ENCODE measurements at regions not wholly inside any gene's neighbourhood (a gene's known extent, or its start where the extent isn't known, plus 50 kb on each side); places are given as distances from the start of the nearest gene placed in this dataset.

GRCh38 chr15:99906311-99906710 is 173.1 kb upstream of the LYSMD4 start:
- no peak for TF ChIP-seq ZNF140 (CRISPR knock-in tag; IDR thresholded peaks at IDR 0.05)
- no peak for TF ChIP-seq PRDM10 (IDR thresholded peaks at IDR 0.05; ENCODE audit: partially characterized antibody)
- Histone ChIP-seq H3K79me2 (ENCODE audit: control insufficient read depth, insufficient read depth, low read length) (no peaks in the 10 kb centered on the region), H3K9ac (ENCODE audit: insufficient read depth in 1 of 2, low read depth in 2 of 2, low read length in 2 of 2) (no peak overlapping the region), H3K4me2 (ENCODE audit: insufficient read depth, low read length) (no peak overlapping the region), H3K36me3 (ENCODE audit: control insufficient read depth, insufficient read depth, low read length) (no peaks in the 10 kb centered on the region), H3K9me1 (ENCODE audit: control insufficient read depth, insufficient read depth, low read length) (no peaks in the 10 kb centered on the region), H3K4me3 (no peak overlapping the region), H4K20me1 (replicated peaks; ENCODE audit: control insufficient read depth, insufficient read depth, low read length) (no peaks in the 10 kb centered on the region), H3K27ac (ENCODE audit: extremely low read depth, low read depth, low read length) (no peak overlapping the region), H2AFZ (ENCODE audit: low read depth, low read length) (no peak overlapping the region), H3K4me1 (replicated peaks in 1 of 2; ENCODE audit: control insufficient read depth in 2 of 2, insufficient read depth in 2 of 2, low read length in 2 of 2) (no peaks in the 10 kb centered on the region), H3K9me3 (replicated peaks; ENCODE audit: control insufficient read depth, insufficient read depth, low read depth, low read length) (no peaks in the 10 kb centered on the region), H3K27me3 (ENCODE audit: control insufficient read depth in 2 of 2, insufficient read depth in 2 of 2, low read length in 2 of 2) (peaks cover 0 to 6% of the 10 kb centered on the region in 2 experiments; a peak in 2 of 5 replicates)
- POLR2A ChIA-PET = no interaction called here
- BruUV-seq (replicated peaks) = no TSS peak
- FAIRE-seq (no peak), ATAC-seq (no peak), DNase-seq (ENCODE audit: extremely low read depth in 1 of 4, low spot score in 3 of 4) (no peak)
- intact Hi-C loops (cut with micrococcal nuclease) = no loop called here
- 0% methylated on average over 5 of the region's 5 CpGs for WGBS (ENCODE audit: insufficient coverage, low coverage, missing lambda C conversion rate)
- in situ Hi-C loops (cut with MboI) = no loop called here
- CTCF ChIA-PET (ENCODE audit: low intra/inter-chr PET ratio) = no interaction called here
